ENCODE measurements at regions not wholly inside any gene's neighbourhood (a gene's known extent, or its start where the extent isn't known, plus 50 kb on each side); places are given as distances from the start of the nearest gene placed in this dataset.

DNA sequence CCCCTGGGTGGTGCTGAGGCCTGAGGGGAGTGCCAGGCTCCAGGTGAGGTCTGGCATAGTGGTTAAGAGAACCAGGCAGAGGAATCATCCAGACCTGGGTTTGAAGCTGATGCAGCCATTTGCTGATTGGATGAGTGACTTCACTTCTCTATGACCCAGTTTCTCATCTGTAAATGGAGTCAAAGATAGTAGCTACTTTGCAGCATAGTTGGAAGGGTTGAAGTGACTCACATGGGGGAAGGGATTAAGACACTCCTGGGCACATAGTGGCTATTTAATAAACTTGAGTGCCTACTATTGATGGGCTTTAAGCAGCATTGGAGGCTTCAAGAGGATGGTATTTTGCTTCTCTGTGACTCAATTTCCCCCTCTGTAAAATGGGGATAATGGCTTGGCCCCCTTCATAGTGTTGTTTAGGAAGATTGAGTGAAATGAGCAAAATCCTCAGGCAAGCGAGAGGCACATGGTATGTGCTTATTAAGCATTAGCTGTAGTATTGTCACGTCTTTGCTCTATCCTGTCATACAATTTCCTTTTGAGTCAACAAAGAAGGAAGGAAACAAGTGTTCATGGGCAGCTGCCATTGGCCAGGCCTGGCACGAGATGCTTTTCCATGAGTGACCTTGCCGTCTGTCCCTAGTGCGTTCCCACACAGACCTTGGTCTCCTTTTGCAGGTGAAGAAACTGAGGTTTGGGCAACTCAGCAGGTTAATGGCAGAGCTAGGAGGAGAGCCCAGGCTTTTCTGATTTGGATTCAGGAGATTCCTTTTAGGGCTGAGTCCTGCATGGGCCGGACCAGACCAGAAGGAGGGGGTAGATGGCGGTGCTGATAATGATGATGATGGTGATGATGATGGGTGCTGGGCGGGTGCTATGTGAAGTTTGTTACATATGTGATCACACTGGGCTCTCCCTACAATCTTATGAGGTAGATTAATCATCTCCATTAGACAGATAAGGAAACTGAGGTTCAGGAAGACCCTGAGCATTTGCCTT is 131.1 kb upstream of the WNT4 start:
- Histone ChIP-seq H2AK5ac (ENCODE audit: low read length) (no peak overlapping the region), H3K56ac (ENCODE audit: low read length) (no peak overlapping the region), H3K4me3 (ENCODE audit: low read length) (no peak overlapping the region), H2BK5ac (ENCODE audit: low read length) (no peak overlapping the region), H3K27me3 (ENCODE audit: insufficient read depth, low read length, poor library complexity) (no peaks in the 10 kb centered on the region), H3K79me1 (ENCODE audit: low read length) (no peaks in the 10 kb centered on the region), H3K79me2 (ENCODE audit: control insufficient read depth, insufficient read depth, low read length) (no peaks in the 10 kb centered on the region), H3K9ac (ENCODE audit: low read length) (no peak overlapping the region), H4K8ac (ENCODE audit: low read depth, low read length) (no peak overlapping the region), H2BK15ac (replicated peaks; ENCODE audit: low read depth) (no peak overlapping the region), H3K4me1 (ENCODE audit: control insufficient read depth, low read depth, low read length) (no peaks in the 10 kb centered on the region), H3K23ac (ENCODE audit: low read length) (no peak overlapping the region), H3K36me3 (ENCODE audit: control insufficient read depth, insufficient read depth, low read length) (no peaks in the 10 kb centered on the region), H3K4me2 (ENCODE audit: low read length) (no peak overlapping the region), H3K4ac (ENCODE audit: low read depth, low read length) (no peak overlapping the region), H4K5ac (ENCODE audit: low read length) (no peak overlapping the region), H2BK120ac (ENCODE audit: low read depth, low read length) (no peak overlapping the region), H3K18ac (ENCODE audit: low read length) (no peak overlapping the region), H3K27ac (ENCODE audit: low read depth, low read length) (no peak overlapping the region)
- DNase-seq = no peak
- WGBS (ENCODE audit: extremely low coverage, insufficient coverage, low lambda C conversion rate) = no CpG with 5 or more reads among the region's 8 CpGs

DNA sequence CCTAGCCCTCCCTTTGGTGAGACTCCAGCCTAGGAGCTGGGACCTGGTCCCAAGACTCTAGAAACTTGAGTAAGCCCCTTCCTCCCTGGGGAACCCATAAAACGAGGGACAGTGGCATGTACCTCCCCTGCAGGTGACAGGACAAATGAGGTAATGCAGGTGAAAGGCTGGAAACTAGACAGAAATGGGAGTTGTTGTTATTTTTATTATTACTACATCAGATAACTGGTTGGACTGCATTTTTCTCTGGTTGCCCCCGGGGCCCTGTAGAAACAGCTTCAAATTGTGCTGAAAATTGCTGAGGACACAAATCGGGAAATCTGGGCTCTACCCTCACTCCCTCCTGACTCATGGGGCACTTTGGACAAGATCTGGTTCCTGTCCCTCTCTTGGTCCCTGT is 132.3 kb upstream of the WNT4 start:
- Histone ChIP-seq H3K4ac (ENCODE audit: low read depth, low read length) (no peak overlapping the region), H3K27me3 (ENCODE audit: insufficient read depth, low read length, poor library complexity) (no peaks in the 10 kb centered on the region), H2BK15ac (replicated peaks; ENCODE audit: low read depth) (no peak overlapping the region), H4K5ac (ENCODE audit: low read length) (no peak overlapping the region), H2BK5ac (ENCODE audit: low read length) (no peak overlapping the region), H3K23ac (ENCODE audit: low read length) (no peak overlapping the region), H3K4me2 (ENCODE audit: low read length) (no peak overlapping the region), H3K27ac (ENCODE audit: low read depth, low read length) (no peak overlapping the region), H3K9ac (ENCODE audit: low read length) (no peak overlapping the region), H3K79me1 (ENCODE audit: low read length) (no peaks in the 10 kb centered on the region), H3K4me1 (ENCODE audit: control insufficient read depth, low read depth, low read length) (no peaks in the 10 kb centered on the region), H3K79me2 (ENCODE audit: control insufficient read depth, insufficient read depth, low read length) (no peaks in the 10 kb centered on the region), H3K4me3 (ENCODE audit: low read length) (no peak overlapping the region), H3K56ac (ENCODE audit: low read length) (no peak overlapping the region), H3K36me3 (ENCODE audit: control insufficient read depth, insufficient read depth, low read length) (no peaks in the 10 kb centered on the region), H2BK120ac (ENCODE audit: low read depth, low read length) (no peak overlapping the region), H3K18ac (ENCODE audit: low read length) (no peak overlapping the region), H4K8ac (ENCODE audit: low read depth, low read length) (no peak overlapping the region), H2AK5ac (ENCODE audit: low read length) (no peak overlapping the region)
- whole genome bisulfite sequencing (ENCODE audit: extremely low coverage, insufficient coverage, low lambda C conversion rate) = no CpG with 5 or more reads among the region's 3 CpGs
- no peak for DNase-seq

DNA sequence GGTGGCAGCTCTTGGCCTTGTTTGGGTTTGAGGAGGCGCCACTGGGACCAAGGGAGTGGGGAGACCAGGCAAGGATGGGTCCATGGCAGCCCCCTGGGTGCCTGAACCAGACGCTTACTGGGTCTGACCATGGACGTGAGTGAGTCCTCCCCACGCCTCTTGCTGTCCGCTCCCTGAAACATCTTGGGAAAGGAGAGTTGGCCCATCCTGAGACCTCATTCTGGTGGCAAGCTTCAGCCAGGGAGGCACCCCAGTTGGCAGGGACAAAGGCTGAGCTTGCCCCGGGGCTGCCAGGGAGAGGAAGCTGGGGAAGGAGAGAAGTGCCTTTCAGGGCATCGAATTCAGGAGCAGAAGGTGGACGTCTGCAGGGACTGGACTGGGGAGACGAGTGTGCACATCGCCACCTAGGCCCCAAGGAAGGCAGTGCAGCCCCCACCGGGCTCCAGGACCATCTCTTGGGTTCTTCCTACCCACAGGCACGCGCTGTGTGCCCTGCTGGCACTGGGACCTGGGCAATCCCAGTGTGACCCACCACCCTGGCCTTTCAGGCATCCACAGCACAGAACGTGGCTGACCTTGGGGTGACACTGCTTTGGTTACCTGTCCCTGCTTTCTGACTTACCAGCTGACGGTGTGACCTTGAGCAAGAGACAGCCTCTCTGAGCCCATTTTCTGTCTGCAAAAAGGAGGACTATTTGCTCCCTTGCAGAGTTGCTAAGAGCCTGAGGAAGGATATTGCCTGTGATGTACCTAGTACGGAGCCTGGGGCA is 132.9 kb upstream of the WNT4 start:
- no peaks in the 10 kb centered on the region for H3K79me2 ChIP-seq (ENCODE audit: control insufficient read depth, insufficient read depth, low read length)
- H3K4me3 ChIP-seq (ENCODE audit: low read length) = no peak overlapping the region
- no peak overlapping the region for H2BK120ac ChIP-seq (ENCODE audit: low read depth, low read length)
- H3K79me1 ChIP-seq (ENCODE audit: low read length) = no peaks in the 10 kb centered on the region
- no peak overlapping the region for H3K9ac ChIP-seq (ENCODE audit: low read length)
- no peak overlapping the region for H2BK5ac ChIP-seq (ENCODE audit: low read length)
- no CpG with 5 or more reads among the region's 16 CpGs for WGBS (ENCODE audit: extremely low coverage, insufficient coverage, low lambda C conversion rate)
- H3K27ac ChIP-seq (ENCODE audit: low read depth, low read length) = no peak overlapping the region
- H4K8ac ChIP-seq (ENCODE audit: low read depth, low read length) = no peak overlapping the region
- H3K56ac ChIP-seq (ENCODE audit: low read length) = no peak overlapping the region
- H2AK5ac ChIP-seq (ENCODE audit: low read length) = no peak overlapping the region
- H2BK15ac ChIP-seq (replicated peaks; ENCODE audit: low read depth) = no peak overlapping the region
- H3K36me3 ChIP-seq (ENCODE audit: control insufficient read depth, insufficient read depth, low read length) = no peaks in the 10 kb centered on the region
- no peak overlapping the region for H3K23ac ChIP-seq (ENCODE audit: low read length)
- no peak overlapping the region for H4K5ac ChIP-seq (ENCODE audit: low read length)
- DNase-seq = peak; percentile 70
- no peak overlapping the region for H3K4ac ChIP-seq (ENCODE audit: low read depth, low read length)
- no peaks in the 10 kb centered on the region for H3K27me3 ChIP-seq (ENCODE audit: insufficient read depth, low read length, poor library complexity)
- no peaks in the 10 kb centered on the region for H3K4me1 ChIP-seq (ENCODE audit: control insufficient read depth, low read depth, low read length)
- H3K18ac ChIP-seq (ENCODE audit: low read length) = no peak overlapping the region
- no peak overlapping the region for H3K4me2 ChIP-seq (ENCODE audit: low read length)

DNA sequence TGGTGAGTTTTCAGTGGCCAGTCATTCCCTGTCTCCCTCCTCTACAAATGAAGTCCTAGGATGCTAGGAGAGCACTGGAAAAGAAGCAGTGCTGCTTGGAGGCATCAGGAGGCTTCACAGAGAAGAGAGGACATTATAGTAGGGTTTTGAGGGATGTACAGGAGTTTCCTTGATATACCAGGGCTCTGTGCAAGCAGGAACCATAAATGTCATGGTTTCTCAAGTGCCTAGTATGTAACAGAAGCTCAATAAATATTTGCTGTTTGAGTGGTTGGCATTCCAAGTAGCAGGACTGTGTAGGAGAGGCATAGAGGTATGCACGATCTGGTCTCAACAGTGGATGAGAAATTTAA is 133.5 kb upstream of the WNT4 start:
- no peaks in the 10 kb centered on the region for H3K79me1 ChIP-seq (ENCODE audit: low read length)
- H3K36me3 ChIP-seq (ENCODE audit: control insufficient read depth, insufficient read depth, low read length) = no peaks in the 10 kb centered on the region
- H2AK5ac ChIP-seq (ENCODE audit: low read length) = no peak overlapping the region
- no peak overlapping the region for H3K4ac ChIP-seq (ENCODE audit: low read depth, low read length)
- H3K79me2 ChIP-seq (ENCODE audit: control insufficient read depth, insufficient read depth, low read length) = no peaks in the 10 kb centered on the region
- H4K5ac ChIP-seq (ENCODE audit: low read length) = no peak overlapping the region
- no peak overlapping the region for H2BK120ac ChIP-seq (ENCODE audit: low read depth, low read length)
- no peaks in the 10 kb centered on the region for H3K27me3 ChIP-seq (ENCODE audit: insufficient read depth, low read length, poor library complexity)
- WGBS (ENCODE audit: extremely low coverage, insufficient coverage, low lambda C conversion rate) = no CpG with 5 or more reads among the region's 1 CpG
- no peak overlapping the region for H3K23ac ChIP-seq (ENCODE audit: low read length)
- DNase-seq = no peak
- H3K4me1 ChIP-seq (ENCODE audit: control insufficient read depth, low read depth, low read length) = no peaks in the 10 kb centered on the region
- no peak overlapping the region for H3K56ac ChIP-seq (ENCODE audit: low read length)
- no peak overlapping the region for H3K4me3 ChIP-seq (ENCODE audit: low read length)
- no peak overlapping the region for H3K27ac ChIP-seq (ENCODE audit: low read depth, low read length)
- H3K9ac ChIP-seq (ENCODE audit: low read length) = no peak overlapping the region
- H3K18ac ChIP-seq (ENCODE audit: low read length) = no peak overlapping the region
- no peak overlapping the region for H4K8ac ChIP-seq (ENCODE audit: low read depth, low read length)
- H3K4me2 ChIP-seq (ENCODE audit: low read length) = no peak overlapping the region
- no peak overlapping the region for H2BK15ac ChIP-seq (replicated peaks; ENCODE audit: low read depth)
- H2BK5ac ChIP-seq (ENCODE audit: low read length) = no peak overlapping the region

DNA sequence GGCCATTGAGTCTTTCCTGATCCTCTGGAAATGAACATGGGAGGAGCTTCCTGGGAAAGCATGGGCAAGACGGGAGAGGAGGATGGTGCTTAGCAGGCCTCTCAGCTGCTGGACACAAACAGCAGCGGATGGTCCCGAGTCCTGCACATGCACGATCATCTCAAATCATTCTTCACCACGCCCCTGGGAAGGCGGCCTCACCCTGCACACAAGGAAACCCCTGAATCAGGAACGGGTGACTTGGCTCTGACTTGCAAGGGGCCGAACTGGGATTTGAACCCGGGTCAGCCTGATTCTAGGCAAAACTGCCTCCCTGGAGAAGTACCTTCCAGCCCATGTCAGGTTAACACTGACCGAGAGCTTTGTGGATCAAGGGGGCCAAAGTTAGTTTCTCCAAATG is 134.8 kb upstream of the WNT4 start:
- H3K56ac ChIP-seq (ENCODE audit: low read length) = no peak overlapping the region
- no peak overlapping the region for H2AK5ac ChIP-seq (ENCODE audit: low read length)
- no peaks in the 10 kb centered on the region for H3K4me1 ChIP-seq (ENCODE audit: control insufficient read depth, low read depth, low read length)
- no peak overlapping the region for H3K27ac ChIP-seq (ENCODE audit: low read depth, low read length)
- no peak overlapping the region for H3K4me2 ChIP-seq (ENCODE audit: low read length)
- H4K5ac ChIP-seq (ENCODE audit: low read length) = no peak overlapping the region
- H3K18ac ChIP-seq (ENCODE audit: low read length) = no peak overlapping the region
- H2BK120ac ChIP-seq (ENCODE audit: low read depth, low read length) = no peak overlapping the region
- no peak overlapping the region for H3K9ac ChIP-seq (ENCODE audit: low read length)
- H2BK5ac ChIP-seq (ENCODE audit: low read length) = no peak overlapping the region
- no peak for DNase-seq
- no peaks in the 10 kb centered on the region for H3K79me2 ChIP-seq (ENCODE audit: control insufficient read depth, insufficient read depth, low read length)
- H2BK15ac ChIP-seq (replicated peaks; ENCODE audit: low read depth) = no peak overlapping the region
- WGBS (ENCODE audit: extremely low coverage, insufficient coverage, low lambda C conversion rate) = no CpG with 5 or more reads among the region's 10 CpGs
- H3K36me3 ChIP-seq (ENCODE audit: control insufficient read depth, insufficient read depth, low read length) = no peaks in the 10 kb centered on the region
- no peaks in the 10 kb centered on the region for H3K79me1 ChIP-seq (ENCODE audit: low read length)
- no peak overlapping the region for H4K8ac ChIP-seq (ENCODE audit: low read depth, low read length)
- H3K4me3 ChIP-seq (ENCODE audit: low read length) = no peak overlapping the region
- H3K23ac ChIP-seq (ENCODE audit: low read length) = no peak overlapping the region
- H3K4ac ChIP-seq (ENCODE audit: low read depth, low read length) = no peak overlapping the region
- no peaks in the 10 kb centered on the region for H3K27me3 ChIP-seq (ENCODE audit: insufficient read depth, low read length, poor library complexity)

Measured in mesendoderm (in vitro differentiated cells).